IPS DF 6.9 (cell line): ENCODE measurements at regions not wholly inside any gene's neighbourhood (a gene's known extent, or its start where the extent isn't known, plus 50 kb on each side); places are given as distances from the start of the nearest gene placed in this dataset.

ENCODE experiments used
- DNase-seq: peaks from one replicate; pipeline ENCODE4 v3.0.0-alpha.2; 2013; ENCODE audit warnings: low read depth, low spot score
- H3K27ac ChIP-seq: one replicate; pipeline ENCODE4 v1.5.1; 2013; ENCODE audit warnings: low read length, control low read depth
- H3K27me3 ChIP-seq: 2 replicates; pipeline ENCODE4 v1.6.1; 2013; ENCODE audit warnings: mild to moderate bottlenecking, low read length; ENCODE audit not compliant: control insufficient read depth, insufficient read depth
- H3K36me3 ChIP-seq: 2 replicates; pipeline ENCODE4 v1.6.1; 2013; ENCODE audit warnings: low read length; ENCODE audit not compliant: control insufficient read depth, insufficient read depth
- H3K4me1 ChIP-seq: 2 replicates; pipeline ENCODE4 v1.6.1; 2013; ENCODE audit warnings: low read length; ENCODE audit not compliant: control insufficient read depth, insufficient read depth
- H3K4me3 ChIP-seq: 2 replicates; pipeline ENCODE4 v1.5.1; 2013; ENCODE audit warnings: mild to moderate bottlenecking, low read length
- H3K9me3 ChIP-seq: 2 replicates; pipeline ENCODE4 v1.6.1; 2013; ENCODE audit warnings: low read length, inconsistent platforms; ENCODE audit not compliant: control insufficient read depth, insufficient read depth
- WGBS: extraction: QIAGEN DNeasy Blood & Tissue Kit; methylation state at CpG from one replicate; pipeline ENCODE4 v1.1.7; 2013; ENCODE audit warnings: mixed read lengths, missing lambda C conversion rate; ENCODE audit not compliant: insufficient read length, insufficient coverage; 5-methylcytosine and 5-hydroxymethylcytosine counted together

- Histone ChIP-seq H3K27me3 (no peaks in the 10 kb centered on the region), H3K9me3 (no peaks in the 10 kb centered on the region), H3K36me3 (no peaks in the 10 kb centered on the region), H3K4me3 (no peak overlapping the region), H3K4me1 (no peaks in the 10 kb centered on the region), H3K27ac (no peak overlapping the region)
- DNase-seq, result no peak
- WGBS, result no CpG with 5 or more reads among the region's 2 CpGs
These were observed 561.2 kb downstream of the METTL4 start for GRCh38 chr18:2009942-2010697.

DNA sequence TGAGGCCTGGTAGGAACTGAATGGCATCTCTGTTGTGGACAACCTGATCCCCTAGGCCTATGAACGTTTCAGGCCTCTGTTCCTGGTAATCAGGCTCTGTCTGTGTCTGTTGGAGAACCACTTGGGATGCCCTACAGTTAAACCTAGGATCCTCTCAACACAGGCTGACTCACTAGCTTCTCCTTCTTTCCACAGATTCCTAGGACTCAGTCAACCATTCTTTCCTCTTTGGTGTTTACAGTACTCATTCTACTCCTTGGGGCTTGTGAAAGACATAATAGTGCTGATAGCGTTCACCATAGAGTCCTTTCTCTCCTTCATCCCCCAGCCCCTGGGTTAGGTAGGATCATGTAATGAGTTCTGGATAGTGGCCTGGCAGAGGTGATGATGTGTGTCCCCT is 544.3 kb downstream of the METTL4 start:
- peaks cover 3% of the 10 kb centered on the region; the same call in 1 of the 2 replicates for H3K4me1 ChIP-seq
- no peaks in the 10 kb centered on the region for H3K9me3 ChIP-seq
- whole genome bisulfite sequencing, result no CpG with 5 or more reads among the region's 2 CpGs
- no peaks in the 10 kb centered on the region for H3K27me3 ChIP-seq
- H3K27ac ChIP-seq, result no peak overlapping the region
- no peaks in the 10 kb centered on the region for H3K36me3 ChIP-seq
- no peak for DNase-seq
- H3K4me3 ChIP-seq, result no peak overlapping the region

GRCh38 chr18:2027756-2028155 is 543.5 kb downstream of the METTL4 start:
- H3K27ac ChIP-seq, result no peak overlapping the region
- DNase-seq, result no peak
- no peaks in the 10 kb centered on the region for H3K27me3 ChIP-seq

DNA sequence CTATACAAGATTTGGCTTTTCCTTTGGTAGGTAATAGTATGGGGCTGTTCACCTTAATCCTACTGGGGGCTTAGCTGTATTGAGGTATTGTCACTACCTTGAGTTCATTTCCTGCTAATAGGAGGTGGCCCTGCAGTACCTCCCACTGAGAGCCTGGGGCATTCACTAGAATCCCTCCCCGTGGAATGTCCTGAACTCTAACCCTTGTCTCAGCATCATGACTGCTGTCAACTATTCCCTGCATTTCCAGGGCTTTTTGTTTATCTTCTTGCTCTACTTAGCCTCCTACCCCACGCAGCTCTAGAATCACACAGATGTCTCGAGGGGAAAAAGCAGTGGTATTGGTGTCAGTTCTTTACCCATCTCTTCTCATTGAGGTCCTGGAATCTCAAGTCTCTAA is 542.3 kb downstream of the METTL4 start:
- H3K36me3 ChIP-seq, result no peaks in the 10 kb centered on the region
- no peaks in the 10 kb centered on the region for H3K27me3 ChIP-seq
- DNase-seq, result no peak
- H3K4me1 ChIP-seq, result no peaks in the 10 kb centered on the region
- no peak overlapping the region for H3K27ac ChIP-seq
- WGBS, result no CpG with 5 or more reads among the region's 3 CpGs
- H3K9me3 ChIP-seq, result no peaks in the 10 kb centered on the region
- no peak overlapping the region for H3K4me3 ChIP-seq

More at GRCh38 chr18:2027756-2028155, 543.5 kb downstream of the METTL4 start:
- Histone ChIP-seq H3K9me3 (no peaks in the 10 kb centered on the region), H3K4me1 (peaks cover 3% of the 10 kb centered on the region; the same call in 1 of the 2 replicates), H3K4me3 (no peak overlapping the region), H3K36me3 (no peaks in the 10 kb centered on the region)

DNA sequence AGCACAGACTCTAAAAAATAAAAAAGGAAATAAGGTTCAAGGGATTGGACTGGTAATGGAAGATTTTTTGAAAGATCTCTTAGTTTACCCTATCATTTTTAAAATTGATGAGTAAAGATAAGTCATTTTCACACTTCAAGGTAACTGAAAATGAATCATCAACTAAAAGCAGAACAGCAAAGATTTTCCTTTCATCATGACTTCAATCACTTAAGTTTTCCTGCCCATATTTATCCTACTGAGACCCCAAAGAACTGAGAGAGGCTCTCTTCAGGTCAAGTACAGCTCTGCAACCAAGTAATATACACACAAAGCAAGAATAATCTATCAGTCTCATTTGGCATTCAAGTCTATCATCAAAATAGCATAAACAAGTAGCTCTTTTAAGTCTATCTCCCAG is 540.7 kb downstream of the METTL4 start:
- no peak for DNase-seq
- Histone ChIP-seq H3K27me3 (no peaks in the 10 kb centered on the region), H3K36me3 (no peaks in the 10 kb centered on the region), H3K4me3 (no peak overlapping the region), H3K9me3 (no peaks in the 10 kb centered on the region), H3K4me1 (no peaks in the 10 kb centered on the region), H3K27ac (no peak overlapping the region)

DNA sequence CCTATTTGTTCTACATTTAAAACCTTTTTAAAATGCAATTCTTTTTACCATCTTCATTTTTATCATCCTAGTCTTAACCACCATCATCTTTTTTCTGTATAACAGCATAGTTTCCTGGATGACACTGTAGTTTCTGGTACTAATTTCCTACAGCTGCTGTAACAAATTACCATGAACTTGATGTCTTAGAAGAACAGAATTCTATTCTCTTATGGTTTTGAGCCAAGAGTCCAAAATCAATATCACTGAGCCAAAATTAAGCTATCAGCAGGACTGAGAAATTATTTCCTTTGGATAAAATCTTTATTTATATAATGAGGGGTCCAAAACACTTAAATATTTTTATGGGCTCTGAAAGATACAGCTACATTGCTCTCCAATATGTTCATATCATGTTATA is 539.3 kb downstream of the METTL4 start:
- no peaks in the 10 kb centered on the region for H3K27me3 ChIP-seq
- no peaks in the 10 kb centered on the region for H3K9me3 ChIP-seq
- no peaks in the 10 kb centered on the region for H3K4me1 ChIP-seq
- H3K4me3 ChIP-seq, result no peak overlapping the region
- H3K27ac ChIP-seq, result no peak overlapping the region
- no peaks in the 10 kb centered on the region for H3K36me3 ChIP-seq
- no peak for DNase-seq

- Histone ChIP-seq H3K4me3 (no peak overlapping the region), H3K4me1 (no peaks in the 10 kb centered on the region), H3K9me3 (no peaks in the 10 kb centered on the region), H3K27ac (no peak overlapping the region), H3K27me3 (no peaks in the 10 kb centered on the region), H3K36me3 (no peaks in the 10 kb centered on the region)
- DNase-seq, result no peak
- no CpG with 5 or more reads among the region's 7 CpGs for WGBS
These were observed 536.2 kb downstream of the METTL4 start for GRCh38 chr18:2035056-2035455.

GRCh38 chr18:2036086-2036485 is 535.2 kb downstream of the METTL4 start:
- DNase-seq, result no peak
- no peaks in the 10 kb centered on the region for H3K27me3 ChIP-seq
- H3K27ac ChIP-seq, result no peak overlapping the region
- H3K4me3 ChIP-seq, result no peak overlapping the region
- H3K9me3 ChIP-seq, result no peaks in the 10 kb centered on the region
- WGBS, result no CpG with 5 or more reads among the region's 3 CpGs
- H3K36me3 ChIP-seq, result no peaks in the 10 kb centered on the region
- H3K4me1 ChIP-seq, result no peaks in the 10 kb centered on the region

- Histone ChIP-seq H3K4me1 (no peaks in the 10 kb centered on the region), H3K36me3 (no peaks in the 10 kb centered on the region), H3K9me3 (no peaks in the 10 kb centered on the region), H3K27me3 (no peaks in the 10 kb centered on the region), H3K4me3 (no peak overlapping the region), H3K27ac (no peak overlapping the region)
- WGBS, result no CpG with 5 or more reads among the region's 3 CpGs
- DNase-seq, result no peak
These were observed 531.0 kb downstream of the METTL4 start for GRCh38 chr18:2040279-2040678.

- H3K4me3 ChIP-seq, result no peak overlapping the region
- no peak for DNase-seq
- no CpG with 5 or more reads among the region's 4 CpGs for WGBS
These were observed 521.3 kb downstream of the METTL4 start for GRCh38 chr18:2049986-2050385.

DNA sequence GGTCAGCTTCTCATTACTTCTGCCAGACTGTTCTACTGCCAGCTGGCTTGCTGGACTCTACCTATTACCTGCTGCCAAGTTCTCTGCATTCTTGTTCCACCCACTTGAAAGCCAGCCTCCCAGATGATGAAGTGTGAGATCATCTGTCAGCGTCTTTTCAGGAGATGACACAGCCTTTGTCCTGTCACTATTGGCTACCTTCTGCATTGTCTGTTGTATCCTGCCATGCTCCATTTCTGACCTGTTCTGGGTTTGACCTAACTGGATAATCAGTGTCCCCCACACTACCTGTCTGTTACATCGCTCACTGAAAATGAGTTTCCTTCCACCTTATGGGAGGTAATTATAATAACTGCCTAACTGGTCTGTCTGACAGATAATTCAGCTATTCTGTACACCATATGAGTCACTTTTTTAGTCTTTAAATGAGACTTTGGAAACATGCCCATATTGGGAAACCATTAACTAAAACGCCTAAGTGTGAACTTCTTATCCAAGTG is 520.6 kb downstream of the METTL4 start:
- no peak for DNase-seq
- H3K4me1 ChIP-seq, result no peaks in the 10 kb centered on the region
- no peaks in the 10 kb centered on the region for H3K36me3 ChIP-seq
- no peak overlapping the region for H3K27ac ChIP-seq
- no peak overlapping the region for H3K4me3 ChIP-seq
- H3K27me3 ChIP-seq, result no peaks in the 10 kb centered on the region
- no peaks in the 10 kb centered on the region for H3K9me3 ChIP-seq
- WGBS, result no CpG with 5 or more reads among the region's 3 CpGs

More at GRCh38 chr18:2049986-2050385, 521.3 kb downstream of the METTL4 start:
- no peaks in the 10 kb centered on the region for H3K36me3 ChIP-seq
- no peaks in the 10 kb centered on the region for H3K9me3 ChIP-seq
- H3K4me1 ChIP-seq, result no peaks in the 10 kb centered on the region
- no peaks in the 10 kb centered on the region for H3K27me3 ChIP-seq
- H3K27ac ChIP-seq, result no peak overlapping the region
